Astrocyte (in vitro differentiated cells and primary cell): ENCODE measurements at regions not wholly inside any gene's neighbourhood (a gene's known extent, or its start where the extent isn't known, plus 50 kb on each side); places are given as distances from the start of the nearest gene placed in this dataset.
A peak's percentile ranks its signal among the peaks of the same experiment; 100 is the strongest.

Source experiments
- DNase-seq: peaks from one replicate; pipeline ENCODE4 v3.0.0-alpha.2; 2010; ENCODE audit warnings: low read depth
- FAIRE-seq: peaks from 2 replicates; lab custom pipeline; 2011; peaks lifted over from hg19 to GRCh38; lab: Jason Lieb, UNC
- H2AFZ ChIP-seq: 2 replicates; pipeline ENCODE4 v1.6.0; 2012; ENCODE audit warnings: low read depth, low read length, inconsistent platforms
- H3K27ac ChIP-seq: 2 replicates; pipeline ENCODE4 v1.5.1; 2011; ENCODE audit warnings: low read depth, low read length, inconsistent platforms
- H3K27me3 ChIP-seq: 2 replicates; pipeline ENCODE4 v1.6.0; 2011; ENCODE audit warnings: low read length, inconsistent platforms; ENCODE audit not compliant: insufficient read depth
- H3K36me3 ChIP-seq: 2 replicates; pipeline ENCODE4 v1.5.1; 2011; ENCODE audit warnings: low read length, inconsistent platforms; ENCODE audit not compliant: insufficient read depth
- H3K4me1 ChIP-seq: 2 replicates; pipeline ENCODE4 v1.5.1; 2011; ENCODE audit warnings: low read length, inconsistent platforms; ENCODE audit not compliant: insufficient read depth
- H3K4me2 ChIP-seq: 2 replicates; pipeline ENCODE4 v1.6.0; 2012; ENCODE audit warnings: low read length, inconsistent platforms
- H3K4me3 ChIP-seq: 2 replicates; pipeline ENCODE4 v1.5.1; 2011; ENCODE audit warnings: low read depth, mild to moderate bottlenecking, low read length, inconsistent platforms; ENCODE audit not compliant: insufficient read depth
- H3K79me2 ChIP-seq: 2 replicates; pipeline ENCODE4 v1.6.0; 2012; ENCODE audit warnings: mild to moderate bottlenecking, low read length, inconsistent platforms; ENCODE audit not compliant: insufficient read depth
- H3K9ac ChIP-seq: 2 replicates; pipeline ENCODE4 v1.6.0; 2012; ENCODE audit warnings: mild to moderate bottlenecking, low read length, inconsistent platforms
- H3K9me3 ChIP-seq: 2 replicates; pipeline ENCODE4 v1.5.1; 2012; ENCODE audit warnings: low read depth, mild to moderate bottlenecking, low read length, inconsistent platforms; ENCODE audit not compliant: insufficient read depth
- H4K20me1 ChIP-seq: 2 replicates; pipeline ENCODE4 v1.6.0; 2012; ENCODE audit warnings: low read length, inconsistent platforms; ENCODE audit not compliant: insufficient read depth
- H3K27ac Mint-ChIP-seq: one replicate; pipeline ENCODE4 v1.8.0; 2021; ENCODE audit warnings: mild to moderate bottlenecking, mixed read lengths; ENCODE audit not compliant: unreplicated experiment
- H3K27me3 Mint-ChIP-seq: one replicate; pipeline ENCODE4 v1.8.0; 2021; ENCODE audit warnings: low read depth, mixed read lengths; ENCODE audit not compliant: unreplicated experiment
- H3K36me3 Mint-ChIP-seq: one replicate; pipeline ENCODE4 v1.8.0; 2021; ENCODE audit warnings: low read depth, mixed read lengths; ENCODE audit not compliant: unreplicated experiment
- H3K4me1 Mint-ChIP-seq: one replicate; pipeline ENCODE4 v1.8.0; 2021; ENCODE audit warnings: low read depth, mixed read lengths; ENCODE audit not compliant: unreplicated experiment
- H3K4me3 Mint-ChIP-seq: one replicate; pipeline ENCODE4 v1.8.0; 2021; ENCODE audit warnings: mild to moderate bottlenecking, moderate library complexity, mixed read lengths; ENCODE audit not compliant: unreplicated experiment
- H3K9me3 Mint-ChIP-seq: one replicate; pipeline ENCODE4 v1.8.0; 2021; ENCODE audit warnings: mild to moderate bottlenecking, mixed read lengths; ENCODE audit not compliant: unreplicated experiment
- EZH2 ChIP-seq: IDR thresholded peaks from 2 replicates; pipeline ENCODE4 v1.6.1; 2012; ENCODE audit warnings: mild to moderate bottlenecking, low read length, inconsistent platforms; ENCODE audit not compliant: insufficient read depth
- TF ChIP-seq, protein P1 (sequence below): IDR thresholded peaks from 2 replicates; pipeline ENCODE4 v1.5.1; 2011; ENCODE audit warnings: low read depth, mild to moderate bottlenecking, inconsistent platforms, low read length, moderate library complexity; ENCODE audit not compliant: insufficient read depth

DNA sequence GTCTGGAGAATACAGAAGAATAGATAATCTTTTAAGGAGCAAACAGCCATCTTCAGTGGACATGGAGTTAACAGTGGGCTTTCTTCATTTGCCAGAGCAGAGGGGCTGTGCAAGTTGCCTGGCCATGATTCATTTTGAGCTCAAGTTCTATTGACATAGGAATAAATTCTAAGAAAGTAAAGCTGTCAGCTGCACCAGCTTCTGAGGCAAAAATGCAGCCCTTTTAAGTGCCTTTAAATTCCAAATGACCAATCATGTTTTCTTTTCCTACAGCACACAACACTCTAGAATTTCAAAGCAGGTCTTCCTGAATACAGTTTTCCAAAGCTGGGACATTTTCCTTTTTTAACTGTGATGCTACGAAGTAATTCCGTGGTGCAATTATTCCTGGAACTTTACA is 246.4 kb upstream of the NT5C1B start:
- H3K9ac ChIP-seq = no peak overlapping the region
- Mint-ChIP-seq H3K4me3 (no peak overlapping the region), H3K9me3 (peaks cover 1% of the 10 kb centered on the region), H3K36me3 (no peaks in the 10 kb centered on the region), H3K4me1 (peaks cover 5% of the 10 kb centered on the region), H3K27me3 (peaks cover 1% of the 10 kb centered on the region), H3K27ac (no peak overlapping the region)
- H3K27me3 ChIP-seq = no peaks in the 10 kb centered on the region
- no peak for TF ChIP-seq EZH2
- TF ChIP-seq, protein P1, sequence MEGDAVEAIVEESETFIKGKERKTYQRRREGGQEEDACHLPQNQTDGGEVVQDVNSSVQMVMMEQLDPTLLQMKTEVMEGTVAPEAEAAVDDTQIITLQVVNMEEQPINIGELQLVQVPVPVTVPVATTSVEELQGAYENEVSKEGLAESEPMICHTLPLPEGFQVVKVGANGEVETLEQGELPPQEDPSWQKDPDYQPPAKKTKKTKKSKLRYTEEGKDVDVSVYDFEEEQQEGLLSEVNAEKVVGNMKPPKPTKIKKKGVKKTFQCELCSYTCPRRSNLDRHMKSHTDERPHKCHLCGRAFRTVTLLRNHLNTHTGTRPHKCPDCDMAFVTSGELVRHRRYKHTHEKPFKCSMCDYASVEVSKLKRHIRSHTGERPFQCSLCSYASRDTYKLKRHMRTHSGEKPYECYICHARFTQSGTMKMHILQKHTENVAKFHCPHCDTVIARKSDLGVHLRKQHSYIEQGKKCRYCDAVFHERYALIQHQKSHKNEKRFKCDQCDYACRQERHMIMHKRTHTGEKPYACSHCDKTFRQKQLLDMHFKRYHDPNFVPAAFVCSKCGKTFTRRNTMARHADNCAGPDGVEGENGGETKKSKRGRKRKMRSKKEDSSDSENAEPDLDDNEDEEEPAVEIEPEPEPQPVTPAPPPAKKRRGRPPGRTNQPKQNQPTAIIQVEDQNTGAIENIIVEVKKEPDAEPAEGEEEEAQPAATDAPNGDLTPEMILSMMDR = no peak
- no peak overlapping the region for H3K27ac ChIP-seq
- DNase-seq (no peak), FAIRE-seq (no peak)
- H3K36me3 ChIP-seq = no peaks in the 10 kb centered on the region
- no peak overlapping the region for H2AFZ ChIP-seq
- H4K20me1 ChIP-seq = no peaks in the 10 kb centered on the region
- no peak overlapping the region for H3K4me2 ChIP-seq
- peaks cover 22% of the 10 kb centered on the region for H3K4me1 ChIP-seq
- no peak overlapping the region for H3K4me3 ChIP-seq
- no peaks in the 10 kb centered on the region for H3K9me3 ChIP-seq
- H3K79me2 ChIP-seq = no peaks in the 10 kb centered on the region

DNA sequence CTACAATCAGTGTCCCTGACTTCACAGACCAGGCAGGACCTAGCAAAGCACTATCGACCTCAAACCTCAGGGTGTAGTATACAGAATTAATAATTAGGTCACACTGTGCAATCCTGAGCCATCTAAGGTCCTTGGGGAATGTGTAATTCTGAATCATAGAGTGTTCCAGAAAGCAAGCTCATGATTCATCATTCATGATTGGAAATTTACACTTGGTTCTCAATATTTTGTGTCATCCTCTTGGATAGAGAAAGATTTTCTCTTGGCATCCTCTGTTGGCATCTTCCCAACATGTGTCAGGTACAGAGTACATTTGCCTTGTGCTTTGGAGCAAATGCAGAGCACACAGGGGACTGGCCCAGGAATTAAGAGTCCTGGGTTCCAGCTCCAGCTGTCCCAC is 245.0 kb upstream of the NT5C1B start:
- no peaks in the 10 kb centered on the region for H3K27me3 ChIP-seq
- H2AFZ ChIP-seq = no peak overlapping the region
- no peak overlapping the region for H3K4me2 ChIP-seq
- no peak overlapping the region for H3K9ac ChIP-seq
- H3K27ac Mint-ChIP-seq = no peak overlapping the region
- no peaks in the 10 kb centered on the region for H3K9me3 ChIP-seq
- H3K27ac ChIP-seq = no peak overlapping the region
- peaks cover 27% of the 10 kb centered on the region for H3K4me1 ChIP-seq
- H3K4me1 Mint-ChIP-seq = peaks cover 14% of the 10 kb centered on the region
- DNase-seq (peak; percentile 70), FAIRE-seq (peak; percentile 82)
- H3K79me2 ChIP-seq = no peaks in the 10 kb centered on the region
- H3K9me3 Mint-ChIP-seq = peaks cover 1% of the 10 kb centered on the region
- H3K27me3 Mint-ChIP-seq = no peaks in the 10 kb centered on the region
- no peak overlapping the region for H3K4me3 Mint-ChIP-seq
- no peak for TF ChIP-seq EZH2
- TF ChIP-seq, protein P1 = no peak
- H3K36me3 ChIP-seq = no peaks in the 10 kb centered on the region
- H3K36me3 Mint-ChIP-seq = no peaks in the 10 kb centered on the region
- H3K4me3 ChIP-seq = no peak overlapping the region
- no peaks in the 10 kb centered on the region for H4K20me1 ChIP-seq

DNA sequence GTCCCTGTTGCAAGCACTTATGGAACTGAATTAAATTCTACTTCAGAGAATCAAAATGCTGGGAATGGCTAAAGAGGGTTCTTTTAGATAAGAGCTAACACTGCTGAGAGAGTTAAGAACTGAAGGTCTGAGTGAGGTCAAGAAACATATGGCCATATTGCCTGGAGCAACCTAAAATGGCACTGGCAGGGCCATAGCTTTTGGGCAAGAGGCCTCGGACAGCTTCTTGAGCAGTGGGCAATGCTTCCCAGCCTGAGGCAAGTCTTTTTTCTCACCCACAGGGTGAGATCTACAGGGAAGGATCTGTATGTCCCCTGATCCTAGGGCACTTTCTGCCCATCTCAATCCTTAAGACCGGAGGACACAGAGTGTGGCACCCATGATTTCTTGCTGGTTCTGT is 244.6 kb upstream of the NT5C1B start:
- TF ChIP-seq, protein P1 = no peak
- TF ChIP-seq EZH2 = no peak

More for the DNA sequence above, 244.6 kb upstream of the NT5C1B start:
- Mint-ChIP-seq H3K36me3 (no peaks in the 10 kb centered on the region), H3K4me1 (peaks cover 18% of the 10 kb centered on the region), H3K27me3 (no peaks in the 10 kb centered on the region), H3K4me3 (no peak overlapping the region), H3K27ac (no peak overlapping the region), H3K9me3 (peaks cover 1% of the 10 kb centered on the region)
- H3K9me3 ChIP-seq = no peaks in the 10 kb centered on the region
- H3K36me3 ChIP-seq = no peaks in the 10 kb centered on the region
- no peak overlapping the region for H3K4me3 ChIP-seq
- H3K4me2 ChIP-seq = no peak overlapping the region
- H3K27me3 ChIP-seq = no peaks in the 10 kb centered on the region
- no peak overlapping the region for H3K9ac ChIP-seq
- H3K4me1 ChIP-seq = peaks cover 30% of the 10 kb centered on the region
- H2AFZ ChIP-seq = no peak overlapping the region
- DNase-seq (no peak), FAIRE-seq (no peak)
- H3K79me2 ChIP-seq = no peaks in the 10 kb centered on the region
- no peak overlapping the region for H3K27ac ChIP-seq
- H4K20me1 ChIP-seq = no peaks in the 10 kb centered on the region
